HEK293 (cell line): ENCODE measurements at regions not wholly inside any gene's neighbourhood (a gene's known extent, or its start where the extent isn't known, plus 50 kb on each side); places are given as distances from the start of the nearest gene placed in this dataset.
A peak's percentile ranks its signal among the peaks of the same experiment; 100 is the strongest.

Experiments used
- HOXC10 ChIP-seq: sonication (generic); formaldehyde crosslinking; IDR thresholded peaks from 2 replicates; pipeline ENCODE4 v1.8.1; 2023; ENCODE audit warnings: mild to moderate bottlenecking, missing genetic modification reagents
- IKZF3 ChIP-seq: fragments of 450-650 bp; IDR thresholded peaks from 2 replicates; pipeline ENCODE4 v1.5.0; 2018; ENCODE audit warnings: missing biosample characterization, mild to moderate bottlenecking, missing genetic modification characterization, moderate library complexity
- REPIN1 ChIP-seq: fragments of 450-650 bp; formaldehyde crosslinking; IDR thresholded peaks from 2 replicates; pipeline ENCODE4 v1.5.1; 2017; ENCODE audit warnings: missing biosample characterization, missing genetic modification characterization, low read depth
- ZBTB20 ChIP-seq: fragments of 450-650 bp; formaldehyde crosslinking; IDR thresholded peaks from 2 replicates; pipeline ENCODE4 v1.5.1; 2016; ENCODE audit warnings: missing biosample characterization, missing genetic modification characterization
- ZBTB8A ChIP-seq: fragments of 450-650 bp; formaldehyde crosslinking; IDR thresholded peaks from 2 replicates; pipeline ENCODE4 v1.5.1; 2016; ENCODE audit warnings: missing biosample characterization, missing genetic modification characterization
- ZFP37 ChIP-seq: fragments of 450-650 bp; formaldehyde crosslinking; IDR thresholded peaks from 2 replicates; pipeline ENCODE4 v1.5.1; 2016; ENCODE audit warnings: missing biosample characterization, missing genetic modification characterization
- ZFP41 ChIP-seq: fragments of 450-650 bp; formaldehyde crosslinking; IDR thresholded peaks from 2 replicates; pipeline ENCODE4 v1.5.1; 2016; ENCODE audit warnings: missing biosample characterization, missing genetic modification characterization, borderline replicate concordance
- ZNF114 ChIP-seq: fragments of 450-650 bp; formaldehyde crosslinking; IDR thresholded peaks from 2 replicates; pipeline ENCODE4 v1.5.0; 2017; ENCODE audit warnings: missing biosample characterization, missing genetic modification characterization
- ZNF155 ChIP-seq: fragments of 450-650 bp; formaldehyde crosslinking; IDR thresholded peaks from 2 replicates; pipeline ENCODE4 v1.5.1; 2016; ENCODE audit warnings: missing biosample characterization, missing genetic modification characterization
- ZNF169 ChIP-seq: fragments of 450-650 bp; formaldehyde crosslinking; IDR thresholded peaks from 2 replicates; pipeline ENCODE4 v1.5.1; 2016; ENCODE audit warnings: missing biosample characterization, missing genetic modification characterization
- ZNF24 ChIP-seq: fragments of 450-650 bp; formaldehyde crosslinking; IDR thresholded peaks from 2 replicates; pipeline ENCODE4 v1.5.1; 2016; ENCODE audit warnings: missing biosample characterization, missing genetic modification characterization
- ZNF266 ChIP-seq: fragments of 450-650 bp; formaldehyde crosslinking; IDR thresholded peaks from 2 replicates; pipeline ENCODE4 v1.5.1; 2016; ENCODE audit warnings: missing biosample characterization, missing genetic modification characterization, low read depth
- ZNF274 ChIP-seq, 2 experiments: fragments of 200-500 bp in 1 of 2; fragments of 450-650 bp in 1 of 2; sonication (Bioruptor generic) in 1 of 2; formaldehyde crosslinking in 1 of 2; IDR thresholded peaks; 2 replicates each; pipeline versions ENCODE4 v1.5.1 to v1.6.1; 2014 to 2016; ENCODE audit warnings: borderline replicate concordance in 1 of 2, inconsistent platforms in 1 of 2, low read length in 1 of 2, missing biosample characterization in 1 of 2, missing genetic modification characterization in 1 of 2
- ZNF324 ChIP-seq: fragments of 450-650 bp; formaldehyde crosslinking; IDR thresholded peaks from 2 replicates; pipeline ENCODE4 v1.5.1; 2016; ENCODE audit warnings: missing biosample characterization, missing genetic modification characterization
- ZNF37A ChIP-seq: fragments of 450-650 bp; IDR thresholded peaks from 2 replicates; pipeline ENCODE4 v1.5.1; 2018; ENCODE audit warnings: missing biosample characterization, missing genetic modification characterization
- ZNF391 ChIP-seq: fragments of 450-650 bp; formaldehyde crosslinking; IDR thresholded peaks from 2 replicates; pipeline ENCODE4 v1.5.1; 2016; ENCODE audit warnings: low read depth, missing biosample characterization, missing genetic modification characterization, borderline replicate concordance
- ZNF529 ChIP-seq: fragments of 450-650 bp; formaldehyde crosslinking; IDR thresholded peaks from 2 replicates; pipeline ENCODE4 v1.5.1; 2017; ENCODE audit warnings: missing genetic modification characterization, missing biosample characterization; ENCODE audit not compliant: insufficient replicate concordance
- ZNF548 ChIP-seq: fragments of 450-650 bp; formaldehyde crosslinking; IDR thresholded peaks from 2 replicates; pipeline ENCODE4 v1.5.1; 2016; ENCODE audit warnings: missing biosample characterization, missing genetic modification characterization
- ZNF558 ChIP-seq: fragments of 450-650 bp; formaldehyde crosslinking; IDR thresholded peaks from 2 replicates; pipeline ENCODE4 v1.5.1; 2016; ENCODE audit warnings: missing biosample characterization, missing genetic modification characterization
- ZNF621 ChIP-seq: fragments of 450-650 bp; formaldehyde crosslinking; IDR thresholded peaks from 2 replicates; pipeline ENCODE4 v1.5.1; 2017; ENCODE audit warnings: missing biosample characterization, missing genetic modification characterization
- ZNF654 ChIP-seq: fragments of 450-650 bp; formaldehyde crosslinking; IDR thresholded peaks from 2 replicates; pipeline ENCODE4 v1.5.1; 2016; ENCODE audit warnings: low read depth, missing biosample characterization, missing genetic modification characterization
- ZNF660 ChIP-seq: fragments of 450-650 bp; IDR thresholded peaks from 2 replicates; pipeline ENCODE4 v1.5.1; 2018; ENCODE audit warnings: missing biosample characterization, mild to moderate bottlenecking, missing genetic modification characterization
- ZNF664 ChIP-seq: fragments of 450-650 bp; formaldehyde crosslinking; IDR thresholded peaks from 2 replicates; pipeline ENCODE4 v1.5.1; 2016; ENCODE audit warnings: missing biosample characterization, missing genetic modification characterization
- ZNF768 ChIP-seq: fragments of 450-650 bp; formaldehyde crosslinking; IDR thresholded peaks from 2 replicates; pipeline ENCODE4 v1.5.1; 2018; ENCODE audit warnings: missing biosample characterization, mild to moderate bottlenecking, missing genetic modification characterization
- ZNF776 ChIP-seq: fragments of 450-650 bp; formaldehyde crosslinking; IDR thresholded peaks from 2 replicates; pipeline ENCODE4 v1.5.0; 2017; ENCODE audit warnings: missing biosample characterization, missing genetic modification characterization, borderline replicate concordance
- TF ChIP-seq, protein P1 (sequence below): fragments of 450-650 bp; formaldehyde crosslinking; IDR thresholded peaks from 2 replicates; pipeline ENCODE4 v1.5.1; 2016; ENCODE audit warnings: missing biosample characterization, missing genetic modification characterization
- TF ChIP-seq, protein P2 (sequence below): fragments of 450-650 bp; formaldehyde crosslinking; IDR thresholded peaks from 2 replicates; pipeline ENCODE4 v1.5.1; 2017; ENCODE audit warnings: missing biosample characterization, missing genetic modification characterization
- TF ChIP-seq, protein P3 (sequence below): fragments of 450-650 bp; formaldehyde crosslinking; IDR thresholded peaks from 2 replicates; pipeline ENCODE4 v1.5.1; 2016; ENCODE audit warnings: missing biosample characterization, missing genetic modification characterization
- TF ChIP-seq, protein P4 (sequence below): fragments of 450-650 bp; formaldehyde crosslinking; IDR thresholded peaks from 2 replicates; pipeline ENCODE4 v1.5.1; 2016; ENCODE audit warnings: missing biosample characterization, missing genetic modification characterization
- TF ChIP-seq, protein P5 (sequence below): fragments of 450-650 bp; formaldehyde crosslinking; IDR thresholded peaks from 2 replicates; pipeline ENCODE4 v1.5.1; 2016; ENCODE audit warnings: missing biosample characterization, missing genetic modification characterization, borderline replicate concordance

DNA sequence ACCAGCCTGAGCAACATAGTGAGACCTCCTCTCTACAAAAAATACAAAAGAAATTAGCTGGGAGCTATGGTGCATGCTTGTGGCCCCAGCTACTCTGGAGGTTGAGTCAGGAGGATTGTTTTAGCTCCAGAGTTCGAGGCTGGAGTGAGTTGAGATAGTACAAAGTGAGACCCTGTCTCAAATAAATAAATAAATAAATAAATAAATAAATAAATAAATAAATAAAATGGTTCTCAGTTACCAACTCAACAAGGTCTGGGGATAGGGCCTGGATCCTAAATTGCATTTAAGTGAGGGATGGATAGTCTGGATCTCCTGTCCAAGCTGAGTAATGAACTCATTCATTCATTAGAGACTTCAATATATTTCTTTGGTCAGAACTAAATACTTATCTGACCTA lies 115.7 kb upstream of the IL1RAPL2 start (continued):
- no peak for TF ChIP-seq ZNF274 (IDR thresholded peaks at IDR 0.05; ENCODE audit: low read length)
- TF ChIP-seq ZNF274 (tag by site-specific recombination; IDR thresholded peaks at IDR 0.05; ENCODE audit: borderline replicate concordance): no peak
- no peak for TF ChIP-seq ZNF169
- peak; percentile 52; the same call in 1 of the 2 replicates for TF ChIP-seq ZBTB8A
- TF ChIP-seq HOXC10 (CRISPR knock-in tag): no peak
- no peak for TF ChIP-seq IKZF3 (tag by site-specific recombination)
- TF ChIP-seq ZNF24 (tag by site-specific recombination): no peak
- TF ChIP-seq ZNF558 (tag by site-specific recombination): peak; percentile 72; the same call in 1 of the 2 replicates
- no peak for TF ChIP-seq ZNF529 (tag by site-specific recombination)
- no peak for TF ChIP-seq ZNF776 (tag by site-specific recombination)
- TF ChIP-seq, protein P1, sequence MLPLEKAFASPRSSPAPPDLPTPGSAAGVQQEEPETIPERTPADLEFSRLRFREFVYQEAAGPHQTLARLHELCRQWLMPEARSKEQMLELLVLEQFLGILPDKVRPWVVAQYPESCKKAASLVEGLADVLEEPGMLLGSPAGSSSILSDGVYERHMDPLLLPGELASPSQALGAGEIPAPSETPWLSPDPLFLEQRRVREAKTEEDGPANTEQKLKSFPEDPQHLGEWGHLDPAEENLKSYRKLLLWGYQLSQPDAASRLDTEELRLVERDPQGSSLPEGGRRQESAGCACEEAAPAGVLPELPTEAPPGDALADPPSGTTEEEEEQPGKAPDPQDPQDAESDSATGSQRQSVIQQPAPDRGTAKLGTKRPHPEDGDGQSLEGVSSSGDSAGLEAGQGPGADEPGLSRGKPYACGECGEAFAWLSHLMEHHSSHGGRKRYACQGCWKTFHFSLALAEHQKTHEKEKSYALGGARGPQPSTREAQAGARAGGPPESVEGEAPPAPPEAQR (tag by site-specific recombination): no peak
- peak; percentile 44 for TF ChIP-seq ZNF654
- TF ChIP-seq ZNF664 (tag by site-specific recombination): no peak
- no peak for TF ChIP-seq ZNF768
- no peak for TF ChIP-seq ZFP41 (tag by site-specific recombination)
- no peak for TF ChIP-seq ZBTB20 (tag by site-specific recombination)
- TF ChIP-seq ZNF37A (tag by site-specific recombination): no peak
- TF ChIP-seq, protein P2, sequence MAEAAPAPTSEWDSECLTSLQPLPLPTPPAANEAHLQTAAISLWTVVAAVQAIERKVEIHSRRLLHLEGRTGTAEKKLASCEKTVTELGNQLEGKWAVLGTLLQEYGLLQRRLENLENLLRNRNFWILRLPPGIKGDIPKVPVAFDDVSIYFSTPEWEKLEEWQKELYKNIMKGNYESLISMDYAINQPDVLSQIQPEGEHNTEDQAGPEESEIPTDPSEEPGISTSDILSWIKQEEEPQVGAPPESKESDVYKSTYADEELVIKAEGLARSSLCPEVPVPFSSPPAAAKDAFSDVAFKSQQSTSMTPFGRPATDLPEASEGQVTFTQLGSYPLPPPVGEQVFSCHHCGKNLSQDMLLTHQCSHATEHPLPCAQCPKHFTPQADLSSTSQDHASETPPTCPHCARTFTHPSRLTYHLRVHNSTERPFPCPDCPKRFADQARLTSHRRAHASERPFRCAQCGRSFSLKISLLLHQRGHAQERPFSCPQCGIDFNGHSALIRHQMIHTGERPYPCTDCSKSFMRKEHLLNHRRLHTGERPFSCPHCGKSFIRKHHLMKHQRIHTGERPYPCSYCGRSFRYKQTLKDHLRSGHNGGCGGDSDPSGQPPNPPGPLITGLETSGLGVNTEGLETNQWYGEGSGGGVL: no peak
- no peak for TF ChIP-seq REPIN1 (tag by site-specific recombination)
- TF ChIP-seq ZNF114 (tag by site-specific recombination): no peak
- no peak for TF ChIP-seq ZNF621 (tag by site-specific recombination)
- no peak for TF ChIP-seq ZNF324 (tag by site-specific recombination)
- TF ChIP-seq, protein P3, sequence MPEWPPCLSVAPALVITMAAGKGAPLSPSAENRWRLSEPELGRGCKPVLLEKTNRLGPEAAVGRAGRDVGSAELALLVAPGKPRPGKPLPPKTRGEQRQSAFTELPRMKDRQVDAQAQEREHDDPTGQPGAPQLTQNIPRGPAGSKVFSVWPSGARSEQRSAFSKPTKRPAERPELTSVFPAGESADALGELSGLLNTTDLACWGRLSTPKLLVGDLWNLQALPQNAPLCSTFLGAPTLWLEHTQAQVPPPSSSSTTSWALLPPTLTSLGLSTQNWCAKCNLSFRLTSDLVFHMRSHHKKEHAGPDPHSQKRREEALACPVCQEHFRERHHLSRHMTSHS (tag by site-specific recombination): no peak
- TF ChIP-seq ZNF266: 0 out of 2 replicates have a peak, but pooled peaks have one; percentile 23
- TF ChIP-seq ZFP37 (tag by site-specific recombination): 0 out of 2 replicates have a peak, but pooled peaks have one; percentile 32
- TF ChIP-seq, protein P4, sequence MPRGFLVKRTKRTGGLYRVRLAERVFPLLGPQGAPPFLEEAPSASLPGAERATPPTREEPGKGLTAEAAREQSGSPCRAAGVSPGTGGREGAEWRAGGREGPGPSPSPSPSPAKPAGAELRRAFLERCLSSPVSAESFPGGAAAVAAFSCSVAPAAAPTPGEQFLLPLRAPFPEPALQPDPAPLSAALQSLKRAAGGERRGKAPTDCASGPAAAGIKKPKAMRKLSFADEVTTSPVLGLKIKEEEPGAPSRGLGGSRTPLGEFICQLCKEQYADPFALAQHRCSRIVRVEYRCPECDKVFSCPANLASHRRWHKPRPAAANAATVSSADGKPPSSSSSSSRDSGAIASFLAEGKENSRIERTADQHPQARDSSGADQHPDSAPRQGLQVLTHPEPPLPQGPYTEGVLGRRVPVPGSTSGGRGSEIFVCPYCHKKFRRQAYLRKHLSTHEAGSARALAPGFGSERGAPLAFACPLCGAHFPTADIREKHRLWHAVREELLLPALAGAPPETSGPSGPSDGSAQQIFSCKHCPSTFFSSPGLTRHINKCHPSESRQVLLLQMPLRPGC (tag by site-specific recombination): no peak
- TF ChIP-seq ZNF391 (tag by site-specific recombination): no peak
- TF ChIP-seq ZNF155 (tag by site-specific recombination): no peak
- TF ChIP-seq ZNF660: no peak
- TF ChIP-seq, protein P5, sequence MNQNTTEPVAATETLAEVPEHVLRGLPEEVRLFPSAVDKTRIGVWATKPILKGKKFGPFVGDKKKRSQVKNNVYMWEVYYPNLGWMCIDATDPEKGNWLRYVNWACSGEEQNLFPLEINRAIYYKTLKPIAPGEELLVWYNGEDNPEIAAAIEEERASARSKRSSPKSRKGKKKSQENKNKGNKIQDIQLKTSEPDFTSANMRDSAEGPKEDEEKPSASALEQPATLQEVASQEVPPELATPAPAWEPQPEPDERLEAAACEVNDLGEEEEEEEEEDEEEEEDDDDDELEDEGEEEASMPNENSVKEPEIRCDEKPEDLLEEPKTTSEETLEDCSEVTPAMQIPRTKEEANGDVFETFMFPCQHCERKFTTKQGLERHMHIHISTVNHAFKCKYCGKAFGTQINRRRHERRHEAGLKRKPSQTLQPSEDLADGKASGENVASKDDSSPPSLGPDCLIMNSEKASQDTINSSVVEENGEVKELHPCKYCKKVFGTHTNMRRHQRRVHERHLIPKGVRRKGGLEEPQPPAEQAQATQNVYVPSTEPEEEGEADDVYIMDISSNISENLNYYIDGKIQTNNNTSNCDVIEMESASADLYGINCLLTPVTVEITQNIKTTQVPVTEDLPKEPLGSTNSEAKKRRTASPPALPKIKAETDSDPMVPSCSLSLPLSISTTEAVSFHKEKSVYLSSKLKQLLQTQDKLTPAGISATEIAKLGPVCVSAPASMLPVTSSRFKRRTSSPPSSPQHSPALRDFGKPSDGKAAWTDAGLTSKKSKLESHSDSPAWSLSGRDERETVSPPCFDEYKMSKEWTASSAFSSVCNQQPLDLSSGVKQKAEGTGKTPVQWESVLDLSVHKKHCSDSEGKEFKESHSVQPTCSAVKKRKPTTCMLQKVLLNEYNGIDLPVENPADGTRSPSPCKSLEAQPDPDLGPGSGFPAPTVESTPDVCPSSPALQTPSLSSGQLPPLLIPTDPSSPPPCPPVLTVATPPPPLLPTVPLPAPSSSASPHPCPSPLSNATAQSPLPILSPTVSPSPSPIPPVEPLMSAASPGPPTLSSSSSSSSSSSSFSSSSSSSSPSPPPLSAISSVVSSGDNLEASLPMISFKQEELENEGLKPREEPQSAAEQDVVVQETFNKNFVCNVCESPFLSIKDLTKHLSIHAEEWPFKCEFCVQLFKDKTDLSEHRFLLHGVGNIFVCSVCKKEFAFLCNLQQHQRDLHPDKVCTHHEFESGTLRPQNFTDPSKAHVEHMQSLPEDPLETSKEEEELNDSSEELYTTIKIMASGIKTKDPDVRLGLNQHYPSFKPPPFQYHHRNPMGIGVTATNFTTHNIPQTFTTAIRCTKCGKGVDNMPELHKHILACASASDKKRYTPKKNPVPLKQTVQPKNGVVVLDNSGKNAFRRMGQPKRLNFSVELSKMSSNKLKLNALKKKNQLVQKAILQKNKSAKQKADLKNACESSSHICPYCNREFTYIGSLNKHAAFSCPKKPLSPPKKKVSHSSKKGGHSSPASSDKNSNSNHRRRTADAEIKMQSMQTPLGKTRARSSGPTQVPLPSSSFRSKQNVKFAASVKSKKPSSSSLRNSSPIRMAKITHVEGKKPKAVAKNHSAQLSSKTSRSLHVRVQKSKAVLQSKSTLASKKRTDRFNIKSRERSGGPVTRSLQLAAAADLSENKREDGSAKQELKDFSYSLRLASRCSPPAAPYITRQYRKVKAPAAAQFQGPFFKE (tag by site-specific recombination): no peak
- TF ChIP-seq ZNF548 (tag by site-specific recombination): no peak
